ENCODE measurements at regions not wholly inside any gene's neighbourhood (a gene's known extent, or its start where the extent isn't known, plus 50 kb on each side); places are given as distances from the start of the nearest gene placed in this dataset.

GRCh38 chr9:71632776-71633175 is 135.5 kb downstream of the CEMIP2 start:
- Mint-ChIP-seq H3K27me3 (no peaks in the 10 kb centered on the region), H3K4me3 (no peak overlapping the region), H3K36me3 (no peaks in the 10 kb centered on the region), H3K9me3 (no peaks in the 10 kb centered on the region), H3K4me1 (ENCODE audit: unreplicated experiment) (no peaks in the 10 kb centered on the region), H3K27ac (no peak overlapping the region)
- no peak for DNase-seq (ENCODE audit: extremely low spot score, unreplicated experiment)
- TF ChIP-seq CTCF (conservative IDR thresholded peaks at IDR 0.05) = no peak

- DNase-seq (ENCODE audit: extremely low spot score, unreplicated experiment) = no peak
- Mint-ChIP-seq H3K4me1 (ENCODE audit: unreplicated experiment) (no peaks in the 10 kb centered on the region), H3K36me3 (no peaks in the 10 kb centered on the region), H3K27me3 (no peaks in the 10 kb centered on the region), H3K4me3 (no peak overlapping the region), H3K9me3 (peaks cover 5% of the 10 kb centered on the region), H3K27ac (no peak overlapping the region)
- TF ChIP-seq CTCF (conservative IDR thresholded peaks at IDR 0.05) = no peak
Measured at GRCh38 chr9:71630377-71630995, 137.8 kb downstream of the CEMIP2 start.

- H3K27ac Mint-ChIP-seq = no peak overlapping the region
- no peaks in the 10 kb centered on the region for H3K36me3 Mint-ChIP-seq
- no peaks in the 10 kb centered on the region for H3K4me1 Mint-ChIP-seq (ENCODE audit: unreplicated experiment)
- no peaks in the 10 kb centered on the region for H3K27me3 Mint-ChIP-seq
- TF ChIP-seq CTCF (conservative IDR thresholded peaks at IDR 0.05) = no peak
- DNase-seq (ENCODE audit: extremely low spot score, unreplicated experiment) = no peak
- no peak overlapping the region for H3K4me3 Mint-ChIP-seq
- H3K9me3 Mint-ChIP-seq = peaks cover 5% of the 10 kb centered on the region
Measured at GRCh38 chr9:71629578-71630215, 138.6 kb downstream of the CEMIP2 start.

- Mint-ChIP-seq H3K9me3 (peaks cover 5% of the 10 kb centered on the region), H3K36me3 (no peaks in the 10 kb centered on the region), H3K4me3 (no peak overlapping the region), H3K27me3 (no peaks in the 10 kb centered on the region), H3K4me1 (ENCODE audit: unreplicated experiment) (no peaks in the 10 kb centered on the region), H3K27ac (no peak overlapping the region)
- TF ChIP-seq CTCF (conservative IDR thresholded peaks at IDR 0.05) = no peak
- no peak for DNase-seq (ENCODE audit: extremely low spot score, unreplicated experiment)
Measured at GRCh38 chr9:71628247-71628646, 140.1 kb downstream of the CEMIP2 start.

- no peak overlapping the region for H3K4me3 Mint-ChIP-seq
- H3K27ac Mint-ChIP-seq = no peak overlapping the region
- no peak for TF ChIP-seq CTCF (conservative IDR thresholded peaks at IDR 0.05)
- H3K4me1 Mint-ChIP-seq (ENCODE audit: unreplicated experiment) = no peaks in the 10 kb centered on the region
- peaks cover 5% of the 10 kb centered on the region for H3K9me3 Mint-ChIP-seq
- no peaks in the 10 kb centered on the region for H3K36me3 Mint-ChIP-seq
- DNase-seq (ENCODE audit: extremely low spot score, unreplicated experiment) = no peak
- H3K27me3 Mint-ChIP-seq = peaks cover 3% of the 10 kb centered on the region
Measured at GRCh38 chr9:71627537-71627936, 140.8 kb downstream of the CEMIP2 start.

All from type B pancreatic cell (in vitro differentiated cells).